Medulla oblongata (tissue), 1 donor: ENCODE measurements at regions not wholly inside any gene's neighbourhood (a gene's known extent, or its start where the extent isn't known, plus 50 kb on each side); places are given as distances from the start of the nearest gene placed in this dataset.

Source experiments
- DNase-seq: peaks from one replicate; pipeline ENCODE4 v3.0.0-alpha.2; 2015; ENCODE audit errors: extremely low spot score

DNA sequence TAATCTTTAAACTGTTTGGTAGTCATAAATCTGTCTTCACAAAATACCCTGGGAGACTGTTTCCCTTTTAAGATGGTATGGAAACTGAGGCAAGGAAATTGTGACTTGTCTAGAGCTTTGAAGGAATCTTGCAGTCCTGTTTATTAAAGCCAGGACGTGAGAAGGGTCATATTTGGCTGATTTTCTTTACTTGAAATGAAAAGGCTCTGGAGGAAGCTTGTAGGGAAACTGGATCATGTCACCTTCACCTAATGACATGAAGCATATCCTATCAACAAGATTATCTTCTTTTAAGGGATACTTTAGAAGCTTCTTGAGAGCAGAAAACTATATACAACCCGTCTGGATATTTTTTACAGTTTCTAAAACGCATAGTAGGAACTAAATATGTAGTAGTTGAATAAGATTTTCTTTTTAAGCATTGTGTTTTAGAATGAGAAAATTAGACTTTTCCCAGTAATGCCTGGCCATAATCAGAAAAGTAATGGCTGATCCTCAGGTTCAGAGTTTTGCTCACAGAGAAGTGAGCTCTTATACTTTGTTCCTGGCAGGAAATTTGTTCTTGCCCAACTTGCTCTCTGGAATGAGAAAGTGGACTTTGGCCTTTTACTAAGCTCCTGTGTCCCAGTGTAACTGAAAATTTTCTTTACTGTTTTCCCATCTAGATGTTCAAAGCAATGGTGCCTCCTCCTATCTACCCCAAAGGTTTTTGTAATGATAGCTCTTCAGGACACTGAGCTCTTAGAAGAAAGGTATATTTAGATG lies 136.8 kb upstream of the AFF2 start:
- no peak for DNase-seq

DNA sequence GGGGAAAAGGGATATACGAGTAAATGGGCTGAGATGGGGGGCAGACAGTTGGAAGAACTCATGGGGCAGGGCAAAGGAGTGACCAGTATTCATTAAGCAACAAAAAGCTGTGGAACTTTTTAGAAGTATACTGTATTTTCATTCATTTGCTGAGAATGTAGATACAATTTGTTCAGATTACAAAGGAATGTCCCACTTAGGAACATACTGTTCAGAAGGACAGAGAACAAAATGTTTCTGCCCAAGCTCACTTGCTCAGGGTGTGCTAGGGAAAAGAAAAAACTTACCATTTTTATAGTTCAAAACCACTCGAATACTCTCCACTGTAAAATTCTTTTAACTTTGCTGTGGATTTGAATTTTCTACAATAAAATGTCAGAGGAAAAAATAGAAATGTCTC lies 135.2 kb upstream of the AFF2 start:
- DNase-seq = no peak

DNA sequence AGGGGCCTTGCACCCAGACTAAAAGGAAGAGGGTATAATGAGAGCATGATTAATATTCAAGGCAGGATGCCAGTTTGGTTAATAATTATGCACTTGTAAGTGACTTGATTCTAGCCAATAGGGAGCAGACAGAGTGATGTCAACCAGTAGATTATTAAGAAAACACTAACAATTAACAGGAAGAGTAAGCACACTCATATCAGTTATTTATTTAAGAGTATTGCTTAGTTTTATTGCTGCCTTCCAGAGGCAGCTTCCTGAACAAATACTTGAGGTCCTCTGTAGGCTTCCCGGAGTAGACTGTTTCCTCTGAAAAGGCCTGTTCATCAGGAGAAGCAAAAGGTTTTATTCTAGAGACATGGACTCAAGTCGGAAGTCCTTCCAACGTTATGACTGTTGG lies 129.1 kb upstream of the AFF2 start:
- no peak for DNase-seq

DNA sequence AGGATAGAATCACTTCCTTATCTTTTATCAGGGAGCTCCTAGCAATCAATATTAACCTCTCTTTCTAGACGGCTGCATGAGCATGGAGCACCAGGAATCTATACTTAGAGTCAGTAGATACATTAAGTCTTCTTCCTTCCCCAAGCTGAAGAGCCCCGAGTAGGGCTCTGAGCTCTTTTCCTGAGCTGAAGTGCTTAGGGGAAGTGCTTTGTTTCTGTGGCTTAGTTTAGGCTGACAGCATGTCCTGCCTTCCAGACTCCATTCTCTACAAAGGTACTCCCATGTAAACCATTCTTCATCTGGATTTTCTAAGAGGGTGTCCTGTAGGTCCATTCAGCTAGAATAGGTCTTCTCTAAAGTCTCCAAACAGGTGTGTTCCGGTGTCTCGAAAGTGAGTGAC lies 127.5 kb upstream of the AFF2 start:
- DNase-seq = no peak

DNA sequence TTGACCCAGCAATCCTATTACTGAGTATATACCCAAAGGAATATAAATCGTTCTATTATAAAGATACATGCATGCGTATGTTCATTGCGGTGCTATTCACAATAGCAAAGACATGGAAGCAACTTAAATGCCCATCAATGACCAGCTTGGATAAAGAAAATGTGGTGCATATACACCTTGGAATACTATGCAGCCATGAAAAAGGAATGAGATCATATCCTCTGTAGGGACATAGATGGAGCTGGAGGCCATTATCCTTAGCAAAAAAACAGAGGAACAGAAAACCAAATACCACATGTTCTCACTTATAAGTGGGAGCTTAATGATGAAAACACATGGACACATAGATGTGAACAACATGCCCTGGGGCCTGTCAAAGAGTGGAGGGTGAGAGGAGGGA lies 124.1 kb upstream of the AFF2 start:
- DNase-seq = no peak

DNA sequence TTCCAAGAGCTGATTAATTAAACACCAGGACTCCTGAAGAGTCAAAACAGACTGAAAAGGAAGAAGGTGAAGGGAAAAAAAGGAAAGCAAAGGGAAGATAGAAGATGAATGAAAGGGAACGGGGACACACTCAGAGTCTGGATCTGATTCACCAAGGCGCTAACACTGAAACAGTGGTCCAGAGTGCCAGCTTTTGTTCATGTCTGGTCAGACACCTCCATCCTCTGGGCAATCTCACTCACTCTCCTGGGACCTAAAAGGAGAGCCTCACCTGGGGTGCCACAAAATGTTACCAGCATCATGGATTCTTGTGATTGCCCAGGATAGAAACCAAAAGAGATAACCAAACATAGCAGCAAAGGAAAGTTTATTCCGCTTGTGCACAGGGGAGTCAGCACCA lies 120.3 kb upstream of the AFF2 start:
- DNase-seq = no peak

DNA sequence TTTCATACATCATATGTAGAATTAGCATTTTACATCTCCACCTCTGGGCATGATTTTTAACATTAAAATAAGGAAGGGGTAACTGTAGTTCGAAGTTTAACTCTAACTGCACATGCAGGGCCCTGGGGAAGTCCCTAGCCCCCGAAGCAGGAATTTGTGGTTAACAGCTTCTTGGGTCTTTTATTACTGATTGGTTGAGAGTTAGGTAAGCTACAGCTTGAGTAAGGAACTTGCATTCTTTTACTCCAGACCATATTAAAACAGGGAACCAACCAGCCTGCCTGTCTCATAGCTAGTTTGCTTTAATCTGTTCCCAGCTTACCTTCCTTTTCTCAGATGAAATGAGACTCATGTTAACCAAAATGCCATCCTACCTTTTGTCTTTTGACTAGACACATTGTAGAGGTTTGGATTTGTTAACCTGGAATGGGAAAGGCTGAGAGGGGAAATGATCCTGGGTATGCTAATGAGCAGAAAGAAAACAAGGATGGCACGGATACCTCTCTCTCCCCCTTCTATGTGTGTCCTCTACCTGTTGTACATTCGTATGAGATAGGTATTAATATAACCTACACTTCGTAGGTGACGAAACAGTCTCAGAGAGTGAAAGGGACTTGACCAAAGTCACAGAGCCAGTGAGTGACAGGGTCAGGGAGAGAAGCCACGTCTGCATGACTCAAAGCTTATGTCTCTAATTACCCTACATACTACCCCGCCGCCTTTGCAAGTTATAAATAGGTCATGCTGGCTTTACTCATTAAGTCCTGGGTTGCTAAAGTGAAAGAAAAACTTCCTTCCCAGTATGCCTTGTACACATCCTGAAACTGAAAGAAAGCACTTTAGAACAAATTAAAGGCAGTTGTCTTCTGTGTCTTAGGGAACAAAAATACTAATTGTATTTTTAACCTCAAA lies 119.5 kb upstream of the AFF2 start:
- peak; percentile 21 for DNase-seq

DNA sequence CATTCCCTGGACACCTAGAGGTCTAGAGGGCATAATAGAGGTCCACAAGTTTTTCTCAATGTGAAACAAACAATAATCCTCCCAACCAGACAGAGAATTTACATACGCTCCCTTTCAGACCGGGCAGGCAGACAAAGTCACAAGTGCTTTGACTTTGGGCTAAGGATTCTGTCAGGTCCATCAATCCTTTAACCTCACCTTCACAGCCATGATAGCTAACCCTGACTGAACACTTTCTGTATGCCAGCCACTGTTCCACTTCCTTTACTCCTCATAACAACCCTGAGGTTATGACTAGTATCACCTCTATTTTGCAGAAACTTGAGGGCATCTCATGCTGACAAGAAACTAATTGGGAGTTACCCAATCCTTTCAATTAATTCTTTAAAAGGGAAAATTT lies 118.8 kb upstream of the AFF2 start:
- no peak for DNase-seq

DNA sequence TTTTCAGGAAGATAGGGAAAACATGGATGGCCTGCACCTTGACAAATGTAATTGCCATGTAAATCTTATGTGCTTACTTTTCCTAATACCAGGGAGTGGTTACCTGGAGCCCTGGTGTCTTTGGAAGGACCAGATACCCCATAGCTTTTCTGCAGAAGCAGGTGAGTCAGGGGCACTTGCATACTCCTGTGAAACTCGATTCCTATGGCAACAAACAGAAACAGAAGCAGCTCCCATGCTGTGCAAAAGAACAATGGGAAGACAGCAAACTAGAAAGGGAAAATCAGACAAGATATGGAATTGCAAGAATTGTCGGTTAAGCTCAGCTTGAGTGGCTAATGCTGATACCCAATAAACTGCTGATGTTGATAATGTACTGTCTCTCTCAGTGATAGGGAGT lies 117.4 kb upstream of the AFF2 start:
- DNase-seq = no peak

DNA sequence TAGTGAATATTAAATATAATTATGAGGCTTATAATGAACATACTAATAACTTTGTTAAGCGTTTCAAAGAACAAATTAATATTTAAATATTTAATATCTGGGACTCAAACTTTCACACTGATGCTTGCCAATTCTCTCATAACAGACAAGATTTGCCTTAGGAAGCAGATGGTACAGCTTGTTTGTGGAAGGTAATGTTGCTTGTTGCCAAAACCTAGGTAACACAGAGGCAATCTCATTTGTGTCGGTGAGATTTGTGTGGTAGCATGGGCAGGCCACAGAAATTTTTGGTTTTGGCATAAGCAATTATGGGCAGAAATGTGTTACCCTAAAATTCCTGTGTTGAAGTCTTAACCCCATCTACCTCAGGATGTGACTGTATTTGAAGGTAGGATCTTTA lies 114.9 kb upstream of the AFF2 start:
- no peak for DNase-seq

DNA sequence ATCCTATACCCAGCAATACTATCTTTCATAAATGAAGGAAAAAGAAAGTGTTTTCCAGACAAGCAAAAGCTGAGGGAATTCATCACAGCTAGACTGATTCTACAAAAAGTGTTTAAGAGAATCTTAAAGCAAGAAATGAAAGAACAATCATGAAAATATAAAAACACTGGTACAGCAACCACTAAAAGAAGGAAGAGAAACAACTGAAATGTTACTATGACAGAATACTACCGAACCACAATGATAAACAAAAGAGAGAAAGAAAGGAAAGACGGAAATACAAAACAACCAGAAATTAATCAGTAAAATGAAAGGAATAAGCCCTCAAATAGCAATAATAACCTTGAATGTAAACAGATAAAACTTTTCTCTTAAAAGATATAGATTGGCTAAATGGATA lies 110.8 kb upstream of the AFF2 start:
- no peak for DNase-seq

DNA sequence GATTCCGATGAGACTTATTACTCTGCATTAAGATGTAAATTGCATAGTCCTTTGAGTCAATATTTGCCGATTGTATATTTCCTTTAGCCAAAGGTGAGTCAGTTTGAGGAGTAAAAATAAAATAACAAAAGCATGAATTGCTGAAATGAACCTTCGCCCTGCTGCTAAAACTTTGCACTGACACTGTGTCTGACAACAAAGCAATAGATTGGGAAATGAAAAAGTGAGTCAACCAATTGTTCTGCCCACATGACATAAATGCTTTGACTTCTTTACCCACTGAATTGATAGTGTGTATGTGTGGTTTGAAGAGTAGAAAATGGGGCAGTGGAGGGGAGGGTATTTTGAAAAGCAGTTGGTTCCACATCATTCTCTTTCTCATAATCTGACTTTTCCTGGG lies 88.4 kb upstream of the AFF2 start:
- no peak for DNase-seq

DNA sequence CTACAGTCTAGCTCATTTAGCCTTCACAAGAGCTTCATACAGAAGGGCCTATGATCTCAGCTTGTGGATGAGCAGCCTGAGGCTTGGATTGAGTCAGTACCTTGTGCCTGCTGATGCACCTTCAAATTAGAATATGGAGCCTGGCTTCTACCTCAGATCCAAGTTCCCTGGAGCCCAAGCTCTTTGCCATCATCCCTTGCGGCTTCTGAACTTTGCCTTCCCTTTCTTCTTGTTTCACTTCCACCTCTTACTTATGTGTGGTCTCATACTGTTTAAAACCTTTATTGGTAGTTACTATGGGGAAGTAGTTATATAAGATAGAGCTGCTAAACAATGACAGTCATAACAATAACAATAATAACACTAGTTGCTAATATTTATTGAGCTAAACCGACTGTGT lies 84.3 kb upstream of the AFF2 start:
- peak; percentile 14 for DNase-seq

DNA sequence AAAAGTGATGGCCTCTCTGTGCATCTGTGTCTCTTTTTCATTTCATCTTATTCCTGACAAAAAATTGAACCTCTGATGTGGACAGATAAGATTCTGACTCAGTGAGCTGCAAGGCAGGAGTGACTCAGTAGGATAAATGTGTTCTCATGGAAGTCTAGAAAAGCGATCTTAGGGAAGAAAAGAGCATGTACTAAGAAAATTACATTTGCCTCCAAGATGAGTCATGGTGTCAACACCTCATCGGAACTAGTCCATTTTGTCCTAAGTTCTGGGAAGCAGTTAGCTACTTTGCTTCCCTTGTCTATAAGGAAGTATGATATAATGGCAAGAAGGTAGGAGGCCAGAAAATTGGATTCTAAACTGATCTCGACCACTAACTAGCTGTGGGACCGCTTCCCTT lies 83.5 kb upstream of the AFF2 start:
- DNase-seq = no peak

DNA sequence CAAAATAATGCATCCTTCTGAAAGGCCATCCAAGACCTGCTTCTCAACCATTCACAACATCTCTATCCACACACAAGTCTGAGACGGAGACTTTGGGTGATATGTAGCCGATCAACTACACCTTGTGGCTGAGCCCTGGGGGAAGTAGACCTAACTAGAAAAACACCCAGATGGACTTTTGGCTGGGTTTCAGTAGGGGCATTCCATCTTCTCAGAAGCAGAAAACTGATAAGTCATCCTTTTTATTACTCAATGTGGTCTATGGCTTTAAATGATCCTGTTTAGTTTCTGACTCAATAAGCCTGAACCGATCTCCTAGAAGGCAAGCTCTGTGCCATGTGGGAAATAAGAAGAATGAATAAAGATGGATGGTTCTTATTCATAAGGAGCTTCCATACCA lies 82.5 kb upstream of the AFF2 start:
- no peak for DNase-seq

DNA sequence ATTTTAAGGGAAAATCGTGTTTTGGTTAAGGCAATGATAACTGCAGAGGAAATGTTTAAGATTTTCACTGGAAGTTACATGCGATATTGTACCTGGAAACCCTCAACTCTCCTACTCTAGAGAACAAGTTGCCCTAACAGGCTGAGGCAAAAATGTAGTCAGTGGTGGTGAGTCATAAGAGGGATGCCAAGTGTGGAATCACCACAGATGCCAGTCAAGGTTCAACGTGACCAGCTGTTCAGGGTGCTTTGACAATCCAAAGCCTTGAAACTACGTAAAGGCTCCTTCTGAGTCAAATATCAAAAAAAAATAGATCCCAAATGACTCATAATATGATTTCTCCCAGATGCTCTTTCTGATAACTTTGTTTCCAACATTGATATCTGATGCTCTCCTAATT lies 77.9 kb upstream of the AFF2 start:
- no peak for DNase-seq

DNA sequence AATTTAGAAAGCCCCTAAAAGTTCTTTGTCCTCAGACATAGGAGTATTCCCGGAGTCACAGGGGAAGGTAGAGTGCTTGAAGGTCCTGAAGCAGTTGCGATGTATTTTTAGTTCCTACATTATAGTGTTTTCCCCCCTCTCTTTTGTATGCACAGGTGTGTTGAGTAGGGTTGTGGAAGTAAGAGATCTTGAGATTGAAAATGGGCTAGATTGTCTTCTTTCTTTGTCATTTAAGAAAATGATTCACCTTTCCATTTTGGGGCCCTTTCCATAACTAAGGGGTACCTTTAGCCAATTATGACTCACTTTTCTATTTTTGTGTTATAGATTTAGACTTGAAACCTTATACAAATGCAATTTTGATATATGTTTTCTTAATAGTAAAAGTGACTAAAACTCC lies 75.8 kb upstream of the AFF2 start:
- DNase-seq = no peak

DNA sequence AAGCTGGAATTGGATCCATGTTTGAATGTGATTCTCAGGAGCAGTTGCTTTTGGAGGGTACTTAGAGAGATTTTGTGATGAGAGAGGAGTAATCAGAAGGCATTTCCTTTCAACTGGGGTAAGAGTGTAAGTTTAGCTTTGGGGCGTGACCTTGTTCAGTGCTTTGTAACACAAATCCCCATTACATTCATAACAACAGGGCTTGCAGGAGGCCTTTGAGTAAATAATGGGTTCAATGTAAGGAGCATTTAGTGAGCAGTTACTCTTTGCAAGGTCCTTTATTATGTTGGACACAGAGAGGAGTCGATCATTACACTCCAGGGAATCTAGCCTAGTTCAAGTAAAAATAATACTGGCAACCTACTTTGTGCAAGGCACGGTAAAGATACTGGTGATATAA lies 74.0 kb upstream of the AFF2 start:
- no peak for DNase-seq

DNA sequence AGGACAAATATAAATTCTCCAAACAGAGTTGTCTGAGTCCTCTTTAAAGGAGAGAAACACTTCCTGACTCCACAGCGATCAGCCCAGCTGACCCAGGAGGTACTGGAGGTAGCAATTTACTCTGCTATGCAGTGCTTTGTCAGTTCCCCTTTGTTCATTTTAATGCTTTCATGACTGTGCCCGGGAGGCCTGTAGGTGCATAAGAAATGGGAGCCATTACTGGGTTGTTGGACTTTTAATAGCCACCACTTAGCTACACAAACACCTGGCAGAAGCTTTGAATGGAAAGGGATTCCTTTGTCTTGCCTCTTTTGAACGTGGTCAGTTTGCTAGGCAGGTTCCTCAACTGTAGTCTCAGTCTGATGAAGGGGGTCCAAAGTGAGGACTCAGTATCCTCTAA lies 59.0 kb upstream of the AFF2 start:
- DNase-seq = no peak

DNA sequence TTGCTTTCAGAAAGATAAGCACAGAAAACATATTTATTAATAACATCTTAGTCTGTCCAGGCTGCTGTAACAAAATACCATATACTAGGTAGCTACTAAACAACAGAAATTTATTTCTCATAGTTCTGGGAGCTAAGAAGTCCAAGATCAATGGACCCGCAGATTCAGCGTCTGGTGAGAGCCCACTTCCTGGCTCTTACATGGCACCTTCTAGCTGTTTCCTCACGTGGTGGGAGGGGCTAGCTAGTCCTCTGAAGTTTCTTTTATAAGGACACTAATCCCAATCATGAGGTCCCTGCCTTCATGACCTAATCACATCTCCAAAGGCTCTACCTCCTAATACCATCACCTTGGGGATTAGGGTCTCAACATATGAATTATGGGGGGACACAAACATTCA lies 57.2 kb upstream of the AFF2 start:
- DNase-seq = no peak

DNA sequence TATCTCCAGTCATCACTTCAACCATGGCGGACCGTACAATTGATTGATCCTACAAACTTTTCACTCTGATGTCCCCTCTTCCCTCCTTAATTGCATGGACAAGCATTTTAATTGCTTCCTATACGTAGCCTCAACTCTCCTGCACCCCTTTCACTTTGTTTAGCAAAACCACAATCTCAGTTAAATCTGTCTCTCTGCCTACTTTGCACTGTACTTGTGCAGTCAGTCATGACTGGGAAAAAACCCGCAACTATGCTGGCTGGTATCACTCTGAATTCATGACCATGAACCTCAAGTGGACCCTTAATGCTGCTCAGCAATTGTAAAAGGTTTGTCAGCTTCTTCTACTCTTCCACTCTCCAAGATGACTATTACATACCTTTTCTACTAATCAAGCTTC lies 51.7 kb upstream of the AFF2 start:
- no peak for DNase-seq
